ENCODE measurements at regions not wholly inside any gene's neighbourhood (a gene's known extent, or its start where the extent isn't known, plus 50 kb on each side); places are given as distances from the start of the nearest gene placed in this dataset.

DNA sequence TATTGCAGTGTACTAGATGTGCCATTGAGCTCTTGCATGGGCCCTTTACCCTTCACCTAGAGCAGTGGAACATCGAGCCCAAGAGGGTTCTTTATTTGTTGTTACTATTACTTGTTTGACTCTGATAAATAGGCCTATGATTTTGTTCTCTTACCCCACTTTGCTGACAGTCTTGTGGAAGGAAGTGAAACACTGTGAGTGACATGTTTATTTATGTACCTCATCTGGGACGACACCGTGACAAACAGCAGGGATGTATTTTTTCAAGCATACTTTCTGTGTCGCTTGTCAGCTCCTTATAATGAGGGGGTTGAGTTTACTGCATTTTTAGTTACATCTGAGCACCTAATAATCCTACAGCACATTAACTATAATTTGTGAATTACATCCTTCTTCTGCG lies 1010.3 kb upstream of the TENM4 start:
- DNase-seq (ENCODE audit: low read depth), result no peak

GRCh38 chr11:80448709-80449108 lies 1007.9 kb upstream of the TENM4 start:
- DNase-seq (ENCODE audit: low read depth), result no peak

GRCh38 chr11:80443177-80443576 lies 1002.3 kb upstream of the TENM4 start:
- DNase-seq (ENCODE audit: low read depth), result no peak

DNA sequence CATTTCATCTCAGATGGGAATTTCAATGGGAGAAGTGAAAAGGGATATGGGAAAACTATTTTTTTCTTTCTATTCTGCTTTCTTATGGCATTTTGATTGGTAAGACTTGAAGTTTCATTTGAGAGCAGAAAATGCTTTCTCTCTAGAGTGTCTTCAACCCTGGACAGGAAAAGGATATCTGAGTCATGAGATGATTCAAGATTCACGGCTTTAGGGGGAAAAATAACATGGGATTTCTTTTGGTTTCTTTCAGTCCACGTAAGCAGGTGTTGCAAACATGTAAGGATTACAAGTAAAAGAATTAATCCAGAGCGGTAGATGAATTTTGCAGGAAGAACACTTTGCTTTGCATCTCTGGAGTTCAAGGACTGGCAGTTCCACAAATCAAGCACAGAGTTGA lies 1001.0 kb upstream of the TENM4 start:
- no peak for DNase-seq (ENCODE audit: low read depth)

GRCh38 chr11:80440835-80441234 lies 1000.0 kb upstream of the TENM4 start:
- no peak for DNase-seq (ENCODE audit: low read depth)

- no peak for DNase-seq (ENCODE audit: low read depth)
These were observed 995.7 kb upstream of the TENM4 start for GRCh38 chr11:80436547-80436946.

DNA sequence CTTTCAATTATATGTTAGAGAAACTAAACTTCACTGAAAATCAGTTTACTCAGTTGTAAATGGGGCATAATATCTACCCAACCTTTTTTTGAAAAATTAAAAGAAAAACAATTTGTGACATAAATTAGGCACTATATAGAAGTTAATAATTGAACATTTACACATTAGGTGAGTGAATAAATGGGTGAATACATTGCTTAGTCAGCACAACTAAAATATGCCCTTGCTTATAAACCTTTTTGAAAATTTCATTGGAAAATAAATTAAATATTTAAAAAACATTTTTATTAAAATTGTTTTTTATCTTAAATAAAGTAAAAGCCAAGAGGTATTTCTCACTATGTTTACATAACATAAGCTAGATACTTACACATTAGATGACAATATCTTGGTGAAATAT lies 994.5 kb upstream of the TENM4 start:
- no peak for DNase-seq (ENCODE audit: low read depth)

- no peak for DNase-seq (ENCODE audit: low read depth)
These were observed 991.2 kb upstream of the TENM4 start for GRCh38 chr11:80432057-80432456.

DNA sequence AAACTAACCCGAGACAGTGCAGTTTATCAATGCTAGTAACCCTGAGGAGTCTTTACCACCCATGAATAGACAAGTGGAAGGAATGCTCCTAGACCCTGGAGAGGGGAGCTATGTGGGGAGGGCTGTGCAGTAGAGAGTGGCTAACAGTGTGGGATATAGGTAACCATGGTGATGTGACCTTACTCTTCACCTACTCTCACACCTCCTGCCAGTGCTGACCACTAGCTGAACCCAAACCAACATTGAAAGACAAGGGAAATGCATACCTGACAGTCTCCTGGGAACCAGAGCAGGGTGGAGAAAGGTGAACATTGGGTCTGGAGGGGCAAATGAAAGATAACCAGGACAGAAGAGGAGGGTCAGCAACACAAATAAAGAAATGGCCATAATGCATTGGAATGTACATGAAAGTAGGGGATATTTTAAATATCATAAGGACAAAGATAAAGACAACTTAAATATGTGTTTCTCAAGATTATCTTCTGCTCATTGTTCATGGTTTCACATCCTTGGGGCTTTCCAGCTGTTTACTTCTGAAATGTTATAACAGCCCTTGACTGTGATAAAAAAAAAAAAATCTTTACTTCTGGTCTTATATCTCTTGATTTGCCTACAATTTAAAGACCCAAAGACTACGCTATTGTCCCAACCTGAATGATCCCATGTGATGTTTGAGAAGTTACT lies 983.3 kb upstream of the TENM4 start:
- no peak for DNase-seq (ENCODE audit: low read depth)

- DNase-seq (ENCODE audit: low read depth), result no peak
These were observed 979.5 kb upstream of the TENM4 start for GRCh38 chr11:80420374-80420773.

DNA sequence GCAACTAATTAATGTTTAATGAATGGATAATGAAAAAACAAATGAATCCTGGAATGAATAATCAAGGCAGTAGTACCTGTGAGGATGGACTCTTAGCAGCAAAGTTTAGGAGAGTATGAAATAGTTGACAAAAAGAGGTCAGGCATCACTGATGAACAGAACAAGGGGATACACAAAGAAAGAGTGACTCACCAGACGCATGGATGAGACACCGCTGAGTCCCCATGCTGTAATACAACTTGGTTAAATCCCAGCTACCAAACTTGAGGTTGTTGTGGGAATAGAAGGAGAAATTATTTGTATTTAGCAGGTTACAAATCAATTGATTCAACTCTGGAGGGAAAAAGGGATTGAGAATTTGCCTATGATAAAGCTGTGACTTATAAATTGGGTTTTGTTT lies 976.9 kb upstream of the TENM4 start:
- no peak for DNase-seq (ENCODE audit: low read depth)

DNA sequence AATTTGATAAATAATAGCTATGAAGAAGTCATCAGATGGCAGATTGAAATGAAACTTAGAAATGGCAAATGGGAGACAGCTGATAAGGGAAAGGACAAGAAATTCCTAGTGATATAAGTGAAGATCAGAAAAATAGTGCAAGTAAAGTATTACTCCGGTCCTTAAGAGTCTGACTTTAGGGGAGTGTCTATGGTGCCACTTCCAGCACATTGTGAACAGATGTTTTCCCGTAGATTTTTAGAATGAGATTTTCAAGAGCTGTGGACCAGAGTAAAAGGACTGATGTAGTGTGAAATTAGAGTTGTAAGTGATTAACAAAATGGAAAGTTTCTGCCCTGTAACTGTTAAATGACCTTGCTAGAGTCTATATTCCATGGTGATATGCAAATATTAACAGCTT lies 974.8 kb upstream of the TENM4 start:
- no peak for DNase-seq (ENCODE audit: low read depth)

GRCh38 chr11:80414181-80415165 lies 973.6 kb upstream of the TENM4 start:
- peak; percentile 2 for DNase-seq (ENCODE audit: low read depth)

- no peak for DNase-seq (ENCODE audit: low read depth)
These were observed 971.8 kb upstream of the TENM4 start for GRCh38 chr11:80412604-80413003.

DNA sequence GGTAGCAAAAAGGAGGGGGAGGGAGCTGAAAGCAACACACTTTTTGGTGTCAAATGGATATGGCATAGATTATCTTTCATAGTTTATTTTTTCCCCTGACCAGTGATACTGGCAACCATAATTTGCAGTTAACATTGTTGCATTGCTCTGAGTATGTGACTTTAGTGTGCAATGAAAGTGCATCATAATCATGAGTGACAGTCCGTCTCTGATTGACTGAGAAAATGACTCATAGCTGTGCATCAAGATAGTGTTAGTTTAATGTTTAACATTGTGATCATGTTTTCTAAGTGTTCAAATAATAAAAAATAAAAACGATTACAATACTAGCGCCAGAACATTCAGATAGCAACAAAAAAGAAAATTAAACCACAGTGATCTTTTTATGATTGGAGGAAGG lies 952.4 kb upstream of the TENM4 start:
- no peak for DNase-seq (ENCODE audit: low read depth)

GRCh38 chr11:80390505-80390904 lies 949.7 kb upstream of the TENM4 start:
- no peak for DNase-seq (ENCODE audit: low read depth)

DNA sequence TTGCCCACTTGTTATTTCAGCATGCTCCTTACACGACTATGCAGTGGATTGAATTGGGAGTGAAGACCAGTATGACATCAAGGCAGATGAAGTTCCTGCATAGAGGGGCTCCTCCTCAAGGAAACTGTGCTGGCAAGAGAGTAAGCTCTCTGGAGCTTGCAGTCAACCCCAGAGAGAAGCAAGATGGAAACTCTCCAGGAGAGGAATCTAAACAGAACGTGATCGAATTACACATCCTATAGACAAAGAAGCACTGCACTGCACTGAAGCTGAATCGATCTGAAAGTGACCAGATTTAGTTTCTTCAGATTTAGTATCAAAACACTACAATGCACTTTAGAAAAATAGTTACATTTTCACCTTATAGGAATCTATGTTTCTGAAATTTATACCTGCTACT lies 947.7 kb upstream of the TENM4 start:
- DNase-seq (ENCODE audit: low read depth), result no peak

DNA sequence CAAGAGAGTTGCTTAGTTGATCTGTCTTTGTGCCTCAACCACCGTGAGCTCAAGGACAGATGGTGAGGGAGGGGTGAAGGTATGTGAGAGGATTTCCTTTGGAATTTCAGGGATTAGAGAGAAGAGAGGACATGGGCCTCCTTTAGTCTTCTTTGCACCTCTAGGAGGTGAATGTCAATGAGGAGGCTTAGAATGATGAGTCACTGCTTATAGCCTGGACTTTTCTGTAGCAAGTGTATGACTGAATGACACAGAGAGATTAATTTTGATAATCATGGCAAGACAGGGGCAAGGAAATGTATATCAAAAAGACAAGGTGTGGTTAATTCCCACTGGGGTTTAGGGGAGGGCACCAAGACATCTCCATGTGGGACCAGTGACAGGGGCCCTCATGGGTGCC lies 947.3 kb upstream of the TENM4 start:
- DNase-seq (ENCODE audit: low read depth), result no peak

- DNase-seq (ENCODE audit: low read depth), result no peak
These were observed 942.8 kb upstream of the TENM4 start for GRCh38 chr11:80383655-80384054.

- DNase-seq (ENCODE audit: low read depth), result no peak
These were observed 938.9 kb upstream of the TENM4 start for GRCh38 chr11:80379620-80380278.

DNA sequence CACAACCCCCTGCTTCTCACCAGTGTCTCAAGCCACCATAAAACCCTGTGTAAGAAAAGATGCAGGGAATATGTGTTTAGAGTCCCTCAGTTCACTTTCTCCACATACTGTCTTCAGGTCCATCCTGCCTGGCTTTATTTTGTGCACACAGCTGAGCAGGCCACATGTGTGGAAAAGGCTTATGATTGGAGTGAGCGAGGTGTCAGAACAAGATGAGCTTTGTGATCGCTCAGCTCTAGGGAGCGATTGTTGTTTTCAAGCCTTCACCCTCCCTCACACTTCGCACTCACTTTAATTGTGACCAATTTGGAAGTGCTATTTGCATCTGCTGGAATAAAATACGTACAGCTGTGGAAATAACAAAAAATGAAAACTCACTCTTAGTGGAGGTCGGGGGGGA lies 931.1 kb upstream of the TENM4 start:
- no peak for DNase-seq (ENCODE audit: low read depth)

- no peak for DNase-seq (ENCODE audit: low read depth)
These were observed 925.1 kb upstream of the TENM4 start for GRCh38 chr11:80365980-80366379.
